ENCODE measurements at regions not wholly inside any gene's neighbourhood (a gene's known extent, or its start where the extent isn't known, plus 50 kb on each side); places are given as distances from the start of the nearest gene placed in this dataset.

DNA sequence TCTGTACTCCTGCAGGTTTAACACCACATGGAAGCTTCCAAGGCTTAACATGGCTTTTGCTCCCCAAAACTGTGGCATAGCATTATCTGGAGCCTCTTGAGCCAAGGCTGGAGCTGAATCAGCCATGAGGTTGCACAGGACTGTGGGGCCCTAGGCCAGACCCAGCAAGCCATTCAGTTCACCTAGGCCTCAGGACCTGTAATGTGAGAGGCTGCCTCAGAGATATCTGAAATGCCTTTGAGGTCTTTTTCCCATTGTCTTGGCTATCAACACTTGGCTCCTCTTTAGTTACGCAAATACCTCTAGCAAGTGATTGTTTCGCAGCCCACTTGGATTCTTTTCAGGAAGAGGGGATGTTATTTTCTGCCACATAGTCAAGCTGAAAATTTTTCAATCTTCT is 72.0 kb downstream of the VPREB1 start:
- Histone ChIP-seq H3K9me3 (ENCODE audit: control insufficient read depth in 4 of 4, low read length in 3 of 4) (no peaks in the 10 kb centered on the region), H3K4me3 (ENCODE audit: low read depth in 1 of 3, low read length in 3 of 3) (no peak overlapping the region), H3K36me3 (ENCODE audit: control insufficient read depth in 4 of 4, insufficient read depth in 3 of 4, low read depth in 1 of 4, low read length in 3 of 4) (peaks cover 4 to 27% (median 16%) of the 10 kb centered on the region in 4 donors), H3K9ac (ENCODE audit: low read depth in 1 of 2, low read length in 2 of 2) (no peak overlapping the region), H3K4me1 (ENCODE audit: control insufficient read depth in 4 of 4, insufficient read depth in 4 of 4, low read length in 3 of 4) (no peaks in the 10 kb centered on the region), H3K27me3 (ENCODE audit: control insufficient read depth in 4 of 4, insufficient read depth in 4 of 4, low read length in 3 of 4) (no peaks in the 10 kb centered on the region), H3K27ac (ENCODE audit: low read depth in 1 of 2, low read length in 2 of 2) (no peak overlapping the region)
- WGBS = 100% methylated on average over 2 of the region's 2 CpGs
- TF ChIP-seq YY1 (IDR thresholded peaks at IDR 0.05) = no peak
- no peak for TF ChIP-seq HNF4G (IDR thresholded peaks at IDR 0.05)
- no peak for TF ChIP-seq HNF4A (conservative IDR thresholded peaks at IDR 0.05)
- no peak for TF ChIP-seq FOXA2 (IDR thresholded peaks at IDR 0.05)
- no peak for TF ChIP-seq REST (IDR thresholded peaks at IDR 0.05)
- TF ChIP-seq JUND (IDR thresholded peaks at IDR 0.05) = no peak
- no peak for TF ChIP-seq GABPA (IDR thresholded peaks at IDR 0.05 in 1 of 2, conservative IDR thresholded peaks at IDR 0.05 in 1 of 2)
- TF ChIP-seq, protein P1, sequence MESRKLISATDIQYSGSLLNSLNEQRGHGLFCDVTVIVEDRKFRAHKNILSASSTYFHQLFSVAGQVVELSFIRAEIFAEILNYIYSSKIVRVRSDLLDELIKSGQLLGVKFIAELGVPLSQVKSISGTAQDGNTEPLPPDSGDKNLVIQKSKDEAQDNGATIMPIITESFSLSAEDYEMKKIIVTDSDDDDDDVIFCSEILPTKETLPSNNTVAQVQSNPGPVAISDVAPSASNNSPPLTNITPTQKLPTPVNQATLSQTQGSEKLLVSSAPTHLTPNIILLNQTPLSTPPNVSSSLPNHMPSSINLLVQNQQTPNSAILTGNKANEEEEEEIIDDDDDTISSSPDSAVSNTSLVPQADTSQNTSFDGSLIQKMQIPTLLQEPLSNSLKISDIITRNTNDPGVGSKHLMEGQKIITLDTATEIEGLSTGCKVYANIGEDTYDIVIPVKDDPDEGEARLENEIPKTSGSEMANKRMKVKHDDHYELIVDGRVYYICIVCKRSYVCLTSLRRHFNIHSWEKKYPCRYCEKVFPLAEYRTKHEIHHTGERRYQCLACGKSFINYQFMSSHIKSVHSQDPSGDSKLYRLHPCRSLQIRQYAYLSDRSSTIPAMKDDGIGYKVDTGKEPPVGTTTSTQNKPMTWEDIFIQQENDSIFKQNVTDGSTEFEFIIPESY (IDR thresholded peaks at IDR 0.05) = no peak
- no peak for TF ChIP-seq EGR1 (IDR thresholded peaks at IDR 0.05; ENCODE audit: low read depth in 2 of 2)
- no peak for TF ChIP-seq FOXA1 (IDR thresholded peaks at IDR 0.05)
- no peak for TF ChIP-seq RXRA (IDR thresholded peaks at IDR 0.05)
- TF ChIP-seq CTCF (IDR thresholded peaks at IDR 0.05; ENCODE audit: low read depth, low read length, missing input control) = no peak
- no peak for TF ChIP-seq SP1 (IDR thresholded peaks at IDR 0.05)
- TF ChIP-seq NR2F2 (IDR thresholded peaks at IDR 0.05) = no peak
- no peak for TF ChIP-seq MAX (IDR thresholded peaks at IDR 0.05)
- TF ChIP-seq RAD21 (IDR thresholded peaks at IDR 0.05) = no peak
- TF ChIP-seq ATF3 (IDR thresholded peaks at IDR 0.05) = no peak
- no peak for TF ChIP-seq TAF1 (conservative IDR thresholded peaks at IDR 0.05)
- DNase-seq (ENCODE audit: low spot score) = no peak
